SJSA1 (cell line): ENCODE measurements at regions not wholly inside any gene's neighbourhood (a gene's known extent, or its start where the extent isn't known, plus 50 kb on each side); places are given as distances from the start of the nearest gene placed in this dataset.

Experiments
- DNase-seq, 2 experiments: peaks; one replicate each; pipeline ENCODE4 v3.0.0-alpha.2; 2015 to 2020; ENCODE audit warnings: low spot score in 2 of 2, low read depth in 1 of 2
- H3K27ac ChIP-seq: fragments of 250-450 bp; sonication (Bioruptor Pico); 2 replicates; pipeline ENCODE4 v1.5.1; 2020; ENCODE audit warnings: mild to moderate bottlenecking, moderate library complexity
- H3K27me3 ChIP-seq: fragments of 250-450 bp; sonication (Bioruptor Pico); replicated peaks from 2 replicates; pipeline ENCODE4 v1.5.1; 2020; ENCODE audit warnings: mild to moderate bottlenecking, moderate library complexity
- H3K36me3 ChIP-seq: fragments of 250-450 bp; sonication (Bioruptor Pico); 2 replicates; pipeline ENCODE4 v1.5.1; 2020; ENCODE audit warnings: mild to moderate bottlenecking
- H3K4me1 ChIP-seq: fragments of 250-450 bp; sonication (Bioruptor Pico); replicated peaks from 2 replicates; pipeline ENCODE4 v1.6.1; 2021; ENCODE audit warnings: mild to moderate bottlenecking
- H3K4me3 ChIP-seq: fragments of 250-450 bp; sonication (Bioruptor Pico); 2 replicates; pipeline ENCODE4 v1.5.1; 2020; ENCODE audit warnings: mild to moderate bottlenecking
- H3K9me3 ChIP-seq: fragments of 250-450 bp; sonication (Bioruptor Pico); replicated peaks from 2 replicates; pipeline ENCODE4 v1.5.1; 2020; ENCODE audit warnings: mild to moderate bottlenecking

DNA sequence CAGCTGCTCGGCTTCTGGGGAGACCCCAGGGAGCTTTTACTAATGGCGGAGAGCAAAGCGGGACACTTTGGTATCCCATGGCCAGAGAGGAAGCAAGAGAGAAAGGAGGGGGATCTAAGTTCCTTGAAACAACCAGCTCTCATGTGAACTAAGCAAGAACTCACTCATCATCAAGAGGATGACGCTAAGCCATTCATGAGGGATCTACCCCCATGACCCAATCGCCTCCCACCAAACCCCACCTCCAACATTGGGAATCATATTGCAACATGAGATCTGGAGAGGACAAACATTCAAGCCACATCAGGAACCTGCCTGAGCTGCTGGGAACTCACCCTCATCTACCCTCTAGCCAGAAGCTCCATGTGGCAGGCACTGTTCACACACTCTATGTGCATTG lies 372.1 kb upstream of the RUNX1 start:
- no peaks in the 10 kb centered on the region for H3K36me3 ChIP-seq
- H3K4me3 ChIP-seq, result no peak overlapping the region
- H3K27me3 ChIP-seq, result no peaks in the 10 kb centered on the region
- H3K9me3 ChIP-seq, result no peaks in the 10 kb centered on the region
- no peak overlapping the region for H3K27ac ChIP-seq
- no peak for DNase-seq
- H3K4me1 ChIP-seq, result no peaks in the 10 kb centered on the region

DNA sequence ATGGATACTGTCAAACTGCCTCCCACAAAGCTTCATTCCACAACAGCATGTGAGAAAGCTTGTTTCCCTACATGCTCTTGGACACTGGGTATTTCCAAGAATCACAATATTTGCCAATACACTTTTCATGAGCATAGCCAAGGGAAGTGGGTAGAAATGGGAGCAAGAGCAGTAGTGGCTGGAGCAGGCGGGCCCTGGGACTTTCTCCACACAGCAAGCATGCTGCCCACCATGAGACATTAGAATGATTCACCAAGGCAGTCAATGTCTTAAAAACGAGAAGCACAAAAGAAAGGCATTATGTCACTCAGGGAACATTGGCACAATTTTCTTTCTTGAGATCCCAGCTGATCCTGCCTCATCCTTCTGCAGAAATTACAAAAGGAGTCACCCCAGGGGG lies 371.6 kb upstream of the RUNX1 start:
- Histone ChIP-seq H3K36me3 (no peaks in the 10 kb centered on the region), H3K4me1 (no peaks in the 10 kb centered on the region), H3K9me3 (no peaks in the 10 kb centered on the region), H3K4me3 (no peak overlapping the region), H3K27me3 (no peaks in the 10 kb centered on the region), H3K27ac (no peak overlapping the region)
- DNase-seq, result no peak

DNA sequence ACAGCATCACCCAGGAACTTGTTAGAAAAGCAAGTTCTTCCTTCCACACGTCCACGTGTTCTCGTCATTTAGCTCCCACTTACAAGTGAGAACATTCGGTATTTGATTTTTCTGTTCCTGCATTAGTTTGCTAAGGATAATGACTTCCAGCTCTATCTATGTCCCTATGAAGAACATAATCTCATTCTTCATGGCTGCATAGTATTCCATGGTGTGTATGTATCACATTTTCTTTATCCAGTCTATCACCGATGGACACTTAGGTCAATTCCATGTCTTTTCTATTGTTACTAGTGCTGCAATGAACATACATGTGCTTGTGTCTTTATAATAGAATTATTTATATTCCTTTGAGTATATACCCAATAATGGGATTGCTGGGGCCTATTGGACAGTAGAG lies 368.7 kb upstream of the RUNX1 start:
- H3K36me3 ChIP-seq, result no peaks in the 10 kb centered on the region
- H3K4me1 ChIP-seq, result no peaks in the 10 kb centered on the region
- no peak overlapping the region for H3K27ac ChIP-seq
- H3K9me3 ChIP-seq, result no peaks in the 10 kb centered on the region
- DNase-seq, result no peak
- H3K27me3 ChIP-seq, result no peaks in the 10 kb centered on the region
- H3K4me3 ChIP-seq, result no peak overlapping the region

DNA sequence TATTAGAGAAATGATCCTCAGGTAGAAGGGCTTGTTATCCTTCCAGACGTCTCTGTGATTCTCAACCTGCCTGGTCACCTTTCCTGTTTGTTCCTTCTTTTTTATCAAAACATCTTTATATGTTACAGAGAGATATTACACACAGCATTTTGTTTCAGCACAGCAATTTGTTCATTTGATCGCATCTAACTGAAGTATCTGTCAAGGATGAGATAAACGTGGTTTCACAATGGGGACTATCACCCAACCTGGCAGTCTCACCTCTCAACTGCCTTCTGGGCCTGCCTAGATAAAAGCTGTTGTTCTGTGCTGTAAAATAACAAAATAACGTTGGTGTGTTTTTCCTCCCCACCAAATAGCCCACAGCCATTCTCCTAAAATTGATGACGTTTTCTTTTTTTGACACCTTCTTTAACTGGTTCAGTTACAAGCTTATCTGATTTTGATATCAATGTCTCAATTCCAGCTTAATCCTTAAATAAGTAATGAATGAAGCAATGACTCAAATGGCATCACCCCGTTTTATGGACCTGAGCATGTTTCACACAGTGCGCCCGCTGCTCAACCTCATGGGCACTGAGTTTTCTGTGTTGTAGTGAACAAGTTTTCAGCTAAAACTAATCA lies 367.9 kb upstream of the RUNX1 start:
- Histone ChIP-seq H3K36me3 (no peaks in the 10 kb centered on the region), H3K4me3 (no peak overlapping the region), H3K9me3 (no peaks in the 10 kb centered on the region), H3K27me3 (no peaks in the 10 kb centered on the region), H3K27ac (no peak overlapping the region), H3K4me1 (no peaks in the 10 kb centered on the region)
- DNase-seq, result no peak

DNA sequence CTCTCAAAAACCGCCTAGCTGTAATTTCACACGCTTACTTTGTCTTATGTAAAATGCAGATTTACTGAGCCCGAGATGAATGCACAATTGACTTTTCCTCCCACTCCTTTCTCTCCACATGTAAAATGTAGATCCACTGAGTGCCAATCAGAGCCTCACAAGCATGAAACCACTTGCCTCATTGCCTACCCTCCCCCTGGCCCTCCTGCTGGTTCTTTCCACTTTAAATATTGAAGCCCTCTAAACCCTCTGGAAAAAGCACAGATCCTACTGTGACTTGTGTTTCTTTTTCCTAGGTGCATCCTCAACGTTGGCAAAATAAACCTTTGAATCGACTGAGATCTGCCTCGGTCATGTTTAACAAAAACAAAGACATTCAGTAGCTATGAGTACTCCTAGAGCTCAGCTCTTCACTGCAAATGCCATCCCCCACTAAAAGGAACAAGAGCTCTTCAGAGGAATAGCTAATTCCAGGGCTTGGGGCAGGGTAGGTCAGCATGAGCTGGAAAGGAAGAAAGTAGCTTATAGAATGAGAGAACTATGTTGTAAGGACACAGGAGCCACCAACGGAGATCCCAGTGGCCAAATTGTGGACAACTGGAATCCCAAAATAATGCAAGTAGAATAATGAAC lies 365.5 kb upstream of the RUNX1 start:
- Histone ChIP-seq H3K4me1 (no peaks in the 10 kb centered on the region), H3K4me3 (no peak overlapping the region), H3K36me3 (no peaks in the 10 kb centered on the region), H3K9me3 (no peaks in the 10 kb centered on the region), H3K27ac (no peak overlapping the region), H3K27me3 (no peaks in the 10 kb centered on the region)
- no peak for DNase-seq

DNA sequence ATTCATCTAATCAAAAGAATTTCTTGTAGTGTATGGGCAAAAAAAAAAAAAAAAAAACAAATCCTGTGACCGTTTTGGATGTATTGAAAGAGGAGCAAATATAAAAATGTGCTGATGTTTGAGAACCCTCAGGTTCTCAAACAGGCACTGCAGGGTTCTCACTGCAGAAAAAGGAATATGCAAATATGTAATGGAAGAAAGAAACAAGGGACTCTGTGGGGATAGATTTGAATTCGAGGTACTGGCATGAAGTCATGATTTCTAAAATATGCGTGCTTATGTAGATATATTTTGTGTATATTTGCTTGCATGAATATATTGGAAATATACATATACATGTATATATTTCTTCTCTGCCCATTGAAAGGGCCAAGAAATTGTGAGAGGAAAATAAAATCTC lies 365.0 kb upstream of the RUNX1 start:
- Histone ChIP-seq H3K9me3 (no peaks in the 10 kb centered on the region), H3K27me3 (no peaks in the 10 kb centered on the region), H3K36me3 (no peaks in the 10 kb centered on the region), H3K4me3 (no peak overlapping the region), H3K27ac (no peak overlapping the region), H3K4me1 (no peaks in the 10 kb centered on the region)
- DNase-seq, result no peak

DNA sequence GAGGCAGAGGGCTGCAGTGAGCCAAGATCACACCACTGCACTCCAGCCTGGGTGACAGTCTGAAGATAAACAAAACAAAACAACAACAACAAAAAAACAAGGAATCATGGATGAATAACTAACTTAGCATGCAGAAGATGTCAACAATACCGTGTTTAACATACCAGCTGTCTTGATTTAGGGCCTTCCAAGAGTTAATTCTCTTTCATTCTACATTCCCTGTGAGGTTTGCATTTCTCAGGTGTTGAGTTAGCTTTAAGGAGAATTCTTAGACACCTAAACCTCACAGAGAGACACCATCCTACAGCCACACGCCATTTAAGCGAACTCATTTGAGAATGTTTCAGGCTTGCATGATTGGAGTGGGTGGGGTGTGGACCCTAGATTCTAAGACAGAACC lies 363.1 kb upstream of the RUNX1 start:
- Histone ChIP-seq H3K4me1 (no peaks in the 10 kb centered on the region; the same call in 1 of the 2 replicates), H3K4me3 (no peak overlapping the region), H3K27me3 (no peaks in the 10 kb centered on the region), H3K36me3 (no peaks in the 10 kb centered on the region), H3K27ac (no peak overlapping the region), H3K9me3 (no peaks in the 10 kb centered on the region)
- DNase-seq, result no peak

DNA sequence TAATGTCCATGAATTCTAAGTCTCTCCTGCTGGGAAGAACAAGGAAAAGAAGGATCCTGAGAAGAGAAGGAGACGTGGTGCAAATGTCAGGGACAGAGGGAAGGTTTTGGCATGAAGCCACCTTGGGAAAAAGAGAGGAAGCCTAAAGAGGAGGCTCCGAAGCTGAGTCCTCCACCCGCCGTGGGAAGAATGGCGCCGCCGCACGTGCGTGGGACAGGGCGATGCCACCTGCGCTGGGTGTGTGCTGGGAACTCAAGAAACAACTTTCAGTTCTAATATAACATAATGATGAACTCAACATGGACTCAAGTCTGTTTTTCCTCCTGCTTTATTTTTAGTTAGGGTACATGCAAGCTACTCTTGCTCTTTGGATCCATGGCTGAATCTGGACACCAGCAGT lies 362.3 kb upstream of the RUNX1 start:
- no peaks in the 10 kb centered on the region for H3K36me3 ChIP-seq
- no peaks in the 10 kb centered on the region for H3K27me3 ChIP-seq
- no peak for DNase-seq
- H3K4me1 ChIP-seq, result no peaks in the 10 kb centered on the region; the same call in 1 of the 2 replicates
- no peak overlapping the region for H3K27ac ChIP-seq
- no peak overlapping the region for H3K4me3 ChIP-seq
- H3K9me3 ChIP-seq, result no peaks in the 10 kb centered on the region

DNA sequence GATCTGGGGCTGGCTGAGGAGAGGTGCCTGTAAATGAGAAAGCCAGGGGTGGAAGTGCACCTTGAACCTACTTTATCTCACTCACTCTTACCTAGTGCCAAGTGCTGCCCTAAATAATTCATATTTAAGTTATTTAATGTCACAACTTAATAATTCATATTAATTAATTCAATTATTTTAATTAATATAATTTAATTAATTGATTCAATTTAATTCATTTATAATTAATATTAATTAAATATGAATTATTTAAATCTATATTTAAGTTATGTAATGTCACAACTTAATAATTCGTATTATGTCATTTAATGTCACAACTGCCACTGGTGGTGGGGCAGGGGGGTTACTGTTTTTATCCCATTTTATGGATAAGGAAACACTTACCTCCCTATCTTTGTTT lies 361.6 kb upstream of the RUNX1 start:
- H3K4me3 ChIP-seq, result no peak overlapping the region
- no peaks in the 10 kb centered on the region for H3K36me3 ChIP-seq
- no peak for DNase-seq
- H3K27me3 ChIP-seq, result no peaks in the 10 kb centered on the region
- H3K4me1 ChIP-seq, result no peaks in the 10 kb centered on the region; the same call in 1 of the 2 replicates
- H3K27ac ChIP-seq, result no peak overlapping the region
- no peaks in the 10 kb centered on the region for H3K9me3 ChIP-seq

DNA sequence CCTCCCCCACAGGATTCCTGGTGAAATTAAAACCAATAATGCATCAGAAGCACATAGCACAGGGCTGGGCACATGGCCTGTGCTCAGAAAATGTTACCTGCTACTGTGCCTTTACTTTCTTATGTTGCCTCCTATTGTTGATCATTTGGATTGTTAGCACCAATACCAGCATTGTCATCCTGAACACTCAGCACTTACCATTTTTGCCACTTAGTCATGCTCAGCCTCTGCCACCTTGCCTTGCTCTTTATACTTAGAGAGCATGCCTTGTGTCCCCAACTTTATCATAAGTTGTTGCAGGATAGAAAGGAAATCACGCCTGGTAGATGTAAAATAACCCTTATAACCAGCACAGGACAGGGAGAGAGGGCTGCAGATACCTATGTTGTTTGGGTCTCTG lies 361.0 kb upstream of the RUNX1 start:
- Histone ChIP-seq H3K27me3 (no peaks in the 10 kb centered on the region), H3K4me3 (no peak overlapping the region), H3K27ac (no peak overlapping the region), H3K9me3 (no peaks in the 10 kb centered on the region), H3K36me3 (no peaks in the 10 kb centered on the region), H3K4me1 (no peaks in the 10 kb centered on the region; the same call in 1 of the 2 replicates)
- no peak for DNase-seq

DNA sequence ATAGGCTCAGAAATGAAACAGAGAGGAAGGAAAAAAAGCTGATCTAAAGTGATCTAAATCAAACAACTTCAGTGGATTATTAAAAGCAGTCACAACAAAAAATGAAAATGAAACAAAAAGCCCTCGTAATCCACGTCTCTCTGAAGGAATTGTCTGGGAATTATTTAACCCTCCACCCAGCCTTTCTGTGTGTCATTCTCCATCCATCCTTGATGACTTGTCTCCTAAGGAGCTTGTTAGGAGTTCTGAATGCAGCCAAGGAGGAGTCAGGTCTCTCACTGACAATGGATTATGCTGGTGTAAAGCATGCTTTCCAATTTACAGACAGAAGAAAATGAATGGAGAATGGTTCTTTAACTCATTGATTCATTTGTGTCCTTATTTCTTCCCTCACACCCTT lies 359.3 kb upstream of the RUNX1 start:
- no peak overlapping the region for H3K27ac ChIP-seq
- H3K4me3 ChIP-seq, result no peak overlapping the region

DNA sequence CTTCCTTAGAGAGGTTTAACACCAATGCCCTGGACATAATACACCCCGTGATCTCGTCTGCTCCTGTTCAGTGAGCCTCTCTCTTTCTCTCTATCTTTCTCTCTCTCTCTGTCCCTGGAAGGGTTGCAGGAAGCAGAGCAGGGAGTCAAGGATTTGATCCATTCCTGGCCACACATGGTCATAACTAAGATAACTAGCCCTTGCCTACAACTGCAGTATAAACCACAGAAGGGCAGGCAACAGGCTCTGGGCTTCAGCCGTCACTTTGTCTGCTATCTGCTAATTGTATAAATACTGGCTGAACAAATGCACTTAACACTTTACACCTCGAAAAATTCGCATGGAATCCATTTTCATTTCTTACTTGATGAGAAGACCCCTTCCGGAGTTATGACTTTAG lies 357.5 kb upstream of the RUNX1 start:
- no peak overlapping the region for H3K4me3 ChIP-seq
- no peaks in the 10 kb centered on the region for H3K27me3 ChIP-seq
- no peak for DNase-seq
- peaks cover 2% of the 10 kb centered on the region for H3K4me1 ChIP-seq
- no peaks in the 10 kb centered on the region; the same call in 1 of the 2 replicates for H3K9me3 ChIP-seq
- H3K27ac ChIP-seq, result no peak overlapping the region
- no peaks in the 10 kb centered on the region for H3K36me3 ChIP-seq

More for the DNA sequence above, 359.3 kb upstream of the RUNX1 start:
- Histone ChIP-seq H3K9me3 (no peaks in the 10 kb centered on the region), H3K4me1 (no peaks in the 10 kb centered on the region; the same call in 1 of the 2 replicates), H3K27me3 (no peaks in the 10 kb centered on the region), H3K36me3 (no peaks in the 10 kb centered on the region)
- DNase-seq, result no peak

DNA sequence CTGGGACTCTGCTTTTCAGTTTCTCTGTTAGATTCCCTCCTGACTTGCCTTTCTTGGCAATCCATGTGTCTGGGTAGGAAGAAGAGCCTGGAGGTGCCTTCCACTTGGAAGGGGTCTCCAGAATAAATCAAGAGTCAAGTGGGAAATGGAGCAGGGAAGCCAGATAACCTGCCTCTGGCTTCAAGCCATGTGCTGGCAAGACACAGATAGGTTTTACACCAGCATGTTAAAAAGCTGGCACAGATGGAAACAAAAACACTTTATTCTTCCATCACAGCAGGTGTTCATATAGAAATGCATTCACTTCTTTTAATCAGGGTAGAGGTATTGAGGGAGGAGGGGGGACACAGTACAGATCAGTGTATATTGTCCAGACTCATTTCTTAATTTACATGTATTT lies 356.9 kb upstream of the RUNX1 start:
- no peak for DNase-seq
- Histone ChIP-seq H3K27ac (no peak overlapping the region), H3K4me1 (peaks cover 6% of the 10 kb centered on the region)

DNA sequence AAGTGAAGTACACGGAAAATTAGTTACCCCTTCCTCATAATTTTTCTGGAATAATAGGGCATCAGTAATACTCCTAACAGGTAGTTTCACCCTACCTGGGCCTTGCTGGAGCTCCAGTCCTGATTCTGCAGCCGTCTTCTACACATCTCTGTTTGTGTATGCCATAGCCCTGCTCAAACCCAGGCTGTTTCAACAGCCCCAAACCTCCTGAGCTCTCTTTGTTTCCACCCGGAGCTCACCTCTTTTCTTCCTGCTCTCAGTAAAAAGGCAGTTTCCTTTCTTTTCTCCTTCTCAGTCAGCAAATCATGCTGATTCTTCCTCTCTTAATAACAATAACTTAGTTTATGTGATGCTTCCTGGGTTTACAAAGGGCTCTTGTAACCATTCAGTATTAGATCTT lies 355.1 kb upstream of the RUNX1 start:
- no peak for DNase-seq
- Histone ChIP-seq H3K27ac (no peak overlapping the region), H3K27me3 (no peaks in the 10 kb centered on the region), H3K4me1 (peaks cover 7% of the 10 kb centered on the region), H3K9me3 (no peaks in the 10 kb centered on the region; the same call in 1 of the 2 replicates), H3K4me3 (no peak overlapping the region), H3K36me3 (no peaks in the 10 kb centered on the region)

More for the DNA sequence above, 356.9 kb upstream of the RUNX1 start:
- Histone ChIP-seq H3K4me3 (no peak overlapping the region), H3K27me3 (no peaks in the 10 kb centered on the region), H3K36me3 (no peaks in the 10 kb centered on the region), H3K9me3 (no peaks in the 10 kb centered on the region; the same call in 1 of the 2 replicates)

DNA sequence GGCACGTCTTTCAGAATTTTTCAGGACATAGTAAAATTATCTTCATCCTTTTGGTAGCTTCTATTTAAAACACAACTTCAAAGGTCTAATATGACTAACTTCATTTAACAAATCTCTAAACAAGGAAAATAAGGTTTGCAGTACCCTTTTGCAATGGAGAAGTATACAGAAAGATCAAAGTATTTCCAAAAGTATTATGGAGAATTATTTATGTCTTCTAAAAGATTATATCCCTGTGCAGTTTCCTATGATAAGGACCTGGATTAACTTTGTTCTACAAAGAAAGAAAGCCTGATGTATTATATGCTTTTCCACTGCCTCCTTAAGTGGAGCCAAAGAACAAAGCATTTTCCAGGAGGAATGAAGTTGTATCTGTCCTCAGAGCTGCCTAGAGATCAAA lies 353.0 kb upstream of the RUNX1 start:
- Histone ChIP-seq H3K27ac (no peak overlapping the region), H3K27me3 (no peaks in the 10 kb centered on the region), H3K4me1 (peaks cover 18% of the 10 kb centered on the region), H3K9me3 (no peaks in the 10 kb centered on the region; the same call in 1 of the 2 replicates), H3K36me3 (no peaks in the 10 kb centered on the region), H3K4me3 (no peak overlapping the region)
- no peak for DNase-seq
